ENCODE measurements at regions not wholly inside any gene's neighbourhood (a gene's known extent, or its start where the extent isn't known, plus 50 kb on each side); places are given as distances from the start of the nearest gene placed in this dataset.

- intact Hi-C loops (cut with micrococcal nuclease) = no loop called here
- H3K36me3 Mint-ChIP-seq = no peaks in the 10 kb centered on the region
- no peak for DNase-seq
- POLR2A ChIA-PET (ENCODE audit: partially characterized antibody) = no interaction called here
- Histone ChIP-seq H3K27me3 (ENCODE audit: insufficient read depth, low read length) (no peaks in the 10 kb centered on the region), H3K36me3 (ENCODE audit: insufficient read depth, low read length) (no peaks in the 10 kb centered on the region), H3K9me3 (ENCODE audit: control insufficient read depth in 1 of 2, low read length in 2 of 2) (no peaks in the 10 kb centered on the region), H3K4me1 (ENCODE audit: insufficient read depth, low read length) (no peaks in the 10 kb centered on the region), H3K27ac (ENCODE audit: low read depth, low read length) (no peak overlapping the region), H3K4me3 (ENCODE audit: low read length in 2 of 2) (no peak overlapping the region)
- H3K9me3 Mint-ChIP-seq = peaks cover 2 to 13% (median 5%) of the 10 kb centered on the region in 8 donors
- CTCF ChIA-PET (ENCODE audit: partially characterized antibody) = no interaction called here
- H3K27me3 Mint-ChIP-seq = no peaks in the 10 kb centered on the region
- no peak overlapping the region for H3K4me3 Mint-ChIP-seq
- H3K4me1 Mint-ChIP-seq = no peaks in the 10 kb centered on the region
- no peak overlapping the region for H3K27ac Mint-ChIP-seq
Measured at GRCh38 chr4:18858229-18858922, 836.8 kb upstream of the LCORL start.

- H3K27me3 Mint-ChIP-seq = no peaks in the 10 kb centered on the region
- no peaks in the 10 kb centered on the region for H3K36me3 ChIP-seq (ENCODE audit: insufficient read depth, low read length)
- no peaks in the 10 kb centered on the region for H3K27me3 ChIP-seq (ENCODE audit: insufficient read depth, low read length)
- H3K4me3 ChIP-seq (ENCODE audit: low read length in 2 of 2) = no peak overlapping the region
- no peaks in the 10 kb centered on the region for H3K9me3 ChIP-seq (ENCODE audit: control insufficient read depth in 1 of 2, low read length in 2 of 2)
- no peak for DNase-seq
- intact Hi-C loops (cut with micrococcal nuclease) = no loop called here
- no peak overlapping the region for H3K27ac ChIP-seq (ENCODE audit: low read depth, low read length)
- H3K4me3 Mint-ChIP-seq = no peak overlapping the region
- no peak overlapping the region for H3K27ac Mint-ChIP-seq
- ChIA-PET CTCF (ENCODE audit: partially characterized antibody) (no interaction called here), POLR2A (ENCODE audit: partially characterized antibody) (no interaction called here)
- H3K36me3 Mint-ChIP-seq = no peaks in the 10 kb centered on the region
- H3K9me3 Mint-ChIP-seq = peaks cover 4 to 11% (median 7%) of the 10 kb centered on the region in 8 donors
- H3K4me1 Mint-ChIP-seq = no peaks in the 10 kb centered on the region
- no peaks in the 10 kb centered on the region for H3K4me1 ChIP-seq (ENCODE audit: insufficient read depth, low read length)
Measured at GRCh38 chr4:18850867-18851266, 829.3 kb upstream of the LCORL start.

- no peaks in the 10 kb centered on the region for H3K36me3 Mint-ChIP-seq
- H3K4me3 ChIP-seq (ENCODE audit: low read length in 2 of 2) = no peak overlapping the region
- no peak overlapping the region for H3K27ac Mint-ChIP-seq
- intact Hi-C loops (cut with micrococcal nuclease) = no loop called here
- H3K4me3 Mint-ChIP-seq = no peak overlapping the region
- no peaks in the 10 kb centered on the region for H3K36me3 ChIP-seq (ENCODE audit: insufficient read depth, low read length)
- H3K27ac ChIP-seq (ENCODE audit: low read depth, low read length) = no peak overlapping the region
- H3K27me3 Mint-ChIP-seq = no peaks in the 10 kb centered on the region
- peaks cover 2 to 18% (median 10%) of the 10 kb centered on the region in 8 donors for H3K9me3 Mint-ChIP-seq
- H3K9me3 ChIP-seq (ENCODE audit: control insufficient read depth in 1 of 2, low read length in 2 of 2) = no peaks in the 10 kb centered on the region
- POLR2A ChIA-PET (ENCODE audit: partially characterized antibody) = no interaction called here
- DNase-seq = no peak
- no peaks in the 10 kb centered on the region for H3K4me1 ChIP-seq (ENCODE audit: insufficient read depth, low read length)
- H3K27me3 ChIP-seq (ENCODE audit: insufficient read depth, low read length) = no peaks in the 10 kb centered on the region
- CTCF ChIA-PET (ENCODE audit: partially characterized antibody) = interaction anchor here (0.7 kb wide), 1 partner anchor 10 kb away, joined by 3 read pairs; no protein-coding TSS in a partner anchor
- no peaks in the 10 kb centered on the region for H3K4me1 Mint-ChIP-seq
Measured at GRCh38 chr4:18847249-18847890, 825.8 kb upstream of the LCORL start.

GRCh38 chr4:18846313-18846712 is 824.8 kb upstream of the LCORL start:
- no peaks in the 10 kb centered on the region for H3K9me3 ChIP-seq (ENCODE audit: control insufficient read depth in 1 of 2, low read length in 2 of 2)
- Mint-ChIP-seq H3K4me3 (no peak overlapping the region), H3K4me1 (no peaks in the 10 kb centered on the region), H3K36me3 (no peaks in the 10 kb centered on the region), H3K9me3 (peaks cover 2 to 18% (median 12%) of the 10 kb centered on the region in 8 donors), H3K27ac (no peak overlapping the region), H3K27me3 (no peaks in the 10 kb centered on the region)
- H3K36me3 ChIP-seq (ENCODE audit: insufficient read depth, low read length) = no peaks in the 10 kb centered on the region
- H3K4me1 ChIP-seq (ENCODE audit: insufficient read depth, low read length) = no peaks in the 10 kb centered on the region
- H3K27ac ChIP-seq (ENCODE audit: low read depth, low read length) = no peak overlapping the region
- POLR2A ChIA-PET (ENCODE audit: partially characterized antibody) = no interaction called here
- intact Hi-C loops (cut with micrococcal nuclease) = no loop called here
- no peak for DNase-seq
- CTCF ChIA-PET (ENCODE audit: partially characterized antibody) = no interaction called here
- H3K4me3 ChIP-seq (ENCODE audit: low read length in 2 of 2) = no peak overlapping the region
- no peaks in the 10 kb centered on the region for H3K27me3 ChIP-seq (ENCODE audit: insufficient read depth, low read length)

GRCh38 chr4:18844726-18845125 is 823.2 kb upstream of the LCORL start:
- intact Hi-C loops (cut with micrococcal nuclease) = no loop called here

GRCh38 chr4:18842431-18842830 is 820.9 kb upstream of the LCORL start:
- H3K36me3 Mint-ChIP-seq = no peaks in the 10 kb centered on the region
- no peaks in the 10 kb centered on the region for H3K4me1 ChIP-seq (ENCODE audit: insufficient read depth, low read length)
- no peaks in the 10 kb centered on the region for H3K27me3 Mint-ChIP-seq
- ChIA-PET CTCF (ENCODE audit: partially characterized antibody) (no interaction called here), POLR2A (ENCODE audit: partially characterized antibody) (no interaction called here)
- H3K36me3 ChIP-seq (ENCODE audit: insufficient read depth, low read length) = no peaks in the 10 kb centered on the region
- no peak overlapping the region for H3K27ac ChIP-seq (ENCODE audit: low read depth, low read length)
- H3K27ac Mint-ChIP-seq = no peak overlapping the region
- no peaks in the 10 kb centered on the region for H3K4me1 Mint-ChIP-seq
- peaks cover 0 to 22% (median 10%) of the 10 kb centered on the region in 8 donors for H3K9me3 Mint-ChIP-seq
- intact Hi-C loops (cut with micrococcal nuclease) = no loop called here
- no peak overlapping the region for H3K4me3 ChIP-seq (ENCODE audit: low read length in 2 of 2)
- H3K9me3 ChIP-seq (ENCODE audit: control insufficient read depth in 1 of 2, low read length in 2 of 2) = no peaks in the 10 kb centered on the region
- H3K4me3 Mint-ChIP-seq = no peak overlapping the region
- no peaks in the 10 kb centered on the region for H3K27me3 ChIP-seq (ENCODE audit: insufficient read depth, low read length)
- DNase-seq = no peak

More at GRCh38 chr4:18844726-18845125, 823.2 kb upstream of the LCORL start:
- peaks cover 0 to 18% (median 12%) of the 10 kb centered on the region in 8 donors for H3K9me3 Mint-ChIP-seq
- no peak overlapping the region for H3K4me3 Mint-ChIP-seq
- Histone ChIP-seq H3K9me3 (ENCODE audit: control insufficient read depth in 1 of 2, low read length in 2 of 2) (no peaks in the 10 kb centered on the region), H3K4me1 (ENCODE audit: insufficient read depth, low read length) (no peaks in the 10 kb centered on the region), H3K27me3 (ENCODE audit: insufficient read depth, low read length) (no peaks in the 10 kb centered on the region), H3K4me3 (ENCODE audit: low read length in 2 of 2) (no peak overlapping the region), H3K27ac (ENCODE audit: low read depth, low read length) (no peak overlapping the region), H3K36me3 (ENCODE audit: insufficient read depth, low read length) (no peaks in the 10 kb centered on the region)
- ChIA-PET CTCF (ENCODE audit: partially characterized antibody) (no interaction called here), POLR2A (ENCODE audit: partially characterized antibody) (no interaction called here)
- no peaks in the 10 kb centered on the region for H3K27me3 Mint-ChIP-seq
- H3K27ac Mint-ChIP-seq = no peak overlapping the region
- no peaks in the 10 kb centered on the region for H3K36me3 Mint-ChIP-seq
- DNase-seq = no peak
- no peaks in the 10 kb centered on the region for H3K4me1 Mint-ChIP-seq

- Histone ChIP-seq H3K9me3 (ENCODE audit: control insufficient read depth in 1 of 2, low read length in 2 of 2) (no peaks in the 10 kb centered on the region), H3K4me1 (ENCODE audit: insufficient read depth, low read length) (no peaks in the 10 kb centered on the region), H3K36me3 (ENCODE audit: insufficient read depth, low read length) (no peaks in the 10 kb centered on the region), H3K27ac (ENCODE audit: low read depth, low read length) (no peak overlapping the region), H3K27me3 (ENCODE audit: insufficient read depth, low read length) (no peaks in the 10 kb centered on the region), H3K4me3 (ENCODE audit: low read length in 2 of 2) (no peak overlapping the region)
- DNase-seq = no peak
- Mint-ChIP-seq H3K36me3 (no peaks in the 10 kb centered on the region), H3K9me3 (peaks cover 0 to 21% (median 7%) of the 10 kb centered on the region in 8 donors), H3K4me1 (peaks cover 0 to 1% (median 0%) of the 10 kb centered on the region in 4 donors), H3K27ac (no peak overlapping the region), H3K27me3 (no peaks in the 10 kb centered on the region), H3K4me3 (no peak overlapping the region)
- ChIA-PET CTCF (ENCODE audit: partially characterized antibody) (no interaction called here), POLR2A (ENCODE audit: partially characterized antibody) (no interaction called here)
- intact Hi-C loops (cut with micrococcal nuclease) = no loop called here
Measured at GRCh38 chr4:18840481-18840880, 818.9 kb upstream of the LCORL start.

All from CD4-positive, alpha-beta memory T cell (primary cell).